K562 (cell line): ENCODE measurements at regions not wholly inside any gene's neighbourhood (a gene's known extent, or its start where the extent isn't known, plus 50 kb on each side); places are given as distances from the start of the nearest gene placed in this dataset.

Source experiments
- ATAC-seq: fragments of 200-7000 bp; cut with Tn5 transposase; 3 replicates; pipeline ENCODE4 v1.9.1; 2020; ENCODE audit warnings: moderate library complexity
- BruUV-seq: library from RNA; stranded (reverse); fragments of 400-500 nt; replicated peaks from 2 replicates; lab custom pipeline; 2021; lab: Mats Ljungman, UMichigan
- CTCF ChIA-PET: fragments of 300-600 bp; formaldehyde crosslinking; extraction: SDS; loops from one replicate; lab custom pipeline; 2021; ENCODE audit warnings: low intra/inter-chr PET ratio; lab: Yijun Ruan, JAX
- POLR2A ChIA-PET: fragments of 300-600, 350-650 bp; sonication (Branson Sonifier 250); formaldehyde crosslinking; extraction: SDS; loops from one replicate; lab custom pipeline; 2021; ENCODE audit warnings: antibody characterized with exemption, inconsistent platforms; lab: Yijun Ruan, JAX
- DNase-seq, 4 experiments: peaks; one replicate each; pipeline versions ENCODE4 v3.0.0 to v3.0.0-alpha.2; 2011 to 2018; ENCODE audit warnings: low spot score in 3 of 4, mixed read lengths in 3 of 4; ENCODE audit errors: extremely low read depth in 1 of 4
- FAIRE-seq: peaks from 2 replicates; lab custom pipeline; 2011; peaks lifted over from hg19 to GRCh38; lab: Jason Lieb, UNC
- H2AFZ ChIP-seq: 2 replicates; pipeline ENCODE4 v1.6.0; 2011; ENCODE audit warnings: low read depth, low read length, control low read depth, inconsistent platforms
- H3K27ac ChIP-seq: fragments of 200-600 bp; 3 replicates; pipeline ENCODE4 v1.8.0; 2011; ENCODE audit warnings: low read depth, mild to moderate bottlenecking, control low read depth, inconsistent platforms, low read length, moderate library complexity, mixed read lengths; ENCODE audit errors: extremely low read depth
- H3K27me3 ChIP-seq, 2 experiments: fragments of 300-600 bp in 1 of 2; 2 replicates in 1 of 2; 3 replicates in 1 of 2; pipeline versions ENCODE4 v1.6.0 to v1.8.0; 2011; ENCODE audit warnings: inconsistent platforms in 2 of 2, low read length in 2 of 2, mild to moderate bottlenecking in 1 of 2, mixed read lengths in 1 of 2, moderate library complexity in 1 of 2; ENCODE audit not compliant: control insufficient read depth in 2 of 2, insufficient read depth in 2 of 2
- H3K36me3 ChIP-seq: fragments of 300-600 bp; 3 replicates; pipeline ENCODE4 v1.8.0; 2011; ENCODE audit warnings: mild to moderate bottlenecking, low read length, inconsistent platforms; ENCODE audit not compliant: control insufficient read depth, insufficient read depth
- H3K4me1 ChIP-seq, 2 experiments: fragments of 200-600 bp in 1 of 2; replicated peaks in 1 of 2; 2 replicates in 1 of 2; 3 replicates in 1 of 2; pipeline versions ENCODE4 v1.5.1 to v1.8.0; 2011; ENCODE audit warnings: inconsistent platforms in 2 of 2, low read length in 2 of 2, mild to moderate bottlenecking in 1 of 2, mixed read lengths in 1 of 2, moderate library complexity in 1 of 2; ENCODE audit not compliant: control insufficient read depth in 2 of 2, insufficient read depth in 2 of 2
- H3K4me2 ChIP-seq: 2 replicates; pipeline ENCODE4 v1.6.1; 2011; ENCODE audit warnings: low read length, control low read depth, inconsistent platforms, mixed read lengths; ENCODE audit not compliant: insufficient read depth
- H3K4me3 ChIP-seq: fragments of 200-600 bp; sonication (generic), shearing (Covaris generic); 2 replicates; pipeline ENCODE4 v1.5.1; 2016; ENCODE audit warnings: control low read depth, inconsistent platforms
- H3K79me2 ChIP-seq: fragments of 200-600 bp; 3 replicates; pipeline ENCODE4 v1.8.0; 2011; ENCODE audit warnings: low read length, inconsistent platforms; ENCODE audit not compliant: control insufficient read depth, insufficient read depth
- H3K9ac ChIP-seq, 2 experiments: 2 replicates each; pipeline versions ENCODE4 v1.6.0 to v1.6.1; 2011; ENCODE audit warnings: low read depth in 2 of 2, low read length in 2 of 2, control low read depth in 1 of 2, inconsistent platforms in 1 of 2, mild to moderate bottlenecking in 1 of 2, mixed read lengths in 1 of 2; ENCODE audit not compliant: insufficient read depth in 1 of 2
- H3K9me1 ChIP-seq: one replicate; pipeline ENCODE4 v1.6.0; 2011; ENCODE audit warnings: inconsistent platforms, mild to moderate bottlenecking, low read length, moderate library complexity; ENCODE audit not compliant: control insufficient read depth, insufficient read depth
- H3K9me3 ChIP-seq: replicated peaks from 2 replicates; pipeline ENCODE4 v1.5.1; 2011; ENCODE audit warnings: low read depth, low read length, inconsistent platforms; ENCODE audit not compliant: control insufficient read depth, insufficient read depth
- H4K20me1 ChIP-seq: replicated peaks from 2 replicates; pipeline ENCODE4 v1.6.1; 2011; ENCODE audit warnings: low read length, inconsistent platforms, mixed read lengths; ENCODE audit not compliant: control insufficient read depth, insufficient read depth
- DPF2 ChIP-seq: fragments of 450-650 bp; IDR thresholded peaks from 2 replicates; pipeline ENCODE4 v1.6.1; 2016
- MCM3 ChIP-seq: fragments of 450-650 bp; IDR thresholded peaks from 2 replicates; pipeline ENCODE4 v1.6.1; 2016
- ZNF586 ChIP-seq: fragments of 450-650 bp; formaldehyde crosslinking; conservative IDR thresholded peaks from 2 replicates; pipeline ENCODE4 v1.4.0; 2020; ENCODE audit warnings: mild to moderate bottlenecking, moderate library complexity
- WGBS: fragments of 100-300 bp; shearing (Covaris generic); methylation state at CpG from one replicate; pipeline ENCODE4 v1.1.6; 2016; ENCODE audit warnings: low coverage, mixed read lengths; ENCODE audit not compliant: insufficient coverage; ENCODE audit errors: missing lambda C conversion rate; 5-methylcytosine and 5-hydroxymethylcytosine counted together
- in situ Hi-C: fragments of 300-500 bp; cut with MboI; formaldehyde crosslinking; loops from 4 replicates; pipeline ENCODE4 v1.15.0; 2018; ENCODE audit warnings: inconsistent platforms, mixed read lengths
- intact Hi-C: fragments of 100-400 bp; cut with micrococcal nuclease; formaldehyde crosslinking; loops from 2 replicates; pipeline ENCODE4 v1.14.2; 2022
- TF ChIP-seq, protein P1 (sequence below): fragments of 450-650 bp; IDR thresholded peaks from 2 replicates; pipeline ENCODE4 v1.6.1; 2016; ENCODE audit warnings: mild to moderate bottlenecking
- TF ChIP-seq, protein P2 (sequence below): sonication (generic); formaldehyde crosslinking; IDR thresholded peaks from 2 replicates; pipeline ENCODE4 v1.8.0; 2022; ENCODE audit warnings: missing genetic modification reagents, mild to moderate bottlenecking, borderline replicate concordance

DNA sequence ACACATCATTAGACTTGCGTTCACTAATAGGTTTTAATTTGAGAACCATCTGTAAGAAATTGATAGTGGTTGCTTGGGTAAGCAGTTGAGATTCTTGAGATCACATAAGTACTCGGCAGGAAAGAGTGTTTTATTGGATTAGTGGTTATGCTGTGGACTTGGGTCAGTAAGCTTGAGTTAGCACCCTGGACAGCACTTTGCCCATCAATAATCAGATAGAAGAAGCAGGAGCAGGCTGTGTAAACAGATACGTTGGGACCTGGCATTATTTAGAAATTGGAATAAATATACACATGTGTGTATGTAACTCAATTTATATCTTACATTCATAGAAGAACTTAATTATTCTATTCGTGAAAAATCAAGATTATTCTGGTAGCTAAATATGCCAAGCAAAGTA, 357.5 kb upstream of the SMIM31 start (continued):
- TF ChIP-seq, protein P1, sequence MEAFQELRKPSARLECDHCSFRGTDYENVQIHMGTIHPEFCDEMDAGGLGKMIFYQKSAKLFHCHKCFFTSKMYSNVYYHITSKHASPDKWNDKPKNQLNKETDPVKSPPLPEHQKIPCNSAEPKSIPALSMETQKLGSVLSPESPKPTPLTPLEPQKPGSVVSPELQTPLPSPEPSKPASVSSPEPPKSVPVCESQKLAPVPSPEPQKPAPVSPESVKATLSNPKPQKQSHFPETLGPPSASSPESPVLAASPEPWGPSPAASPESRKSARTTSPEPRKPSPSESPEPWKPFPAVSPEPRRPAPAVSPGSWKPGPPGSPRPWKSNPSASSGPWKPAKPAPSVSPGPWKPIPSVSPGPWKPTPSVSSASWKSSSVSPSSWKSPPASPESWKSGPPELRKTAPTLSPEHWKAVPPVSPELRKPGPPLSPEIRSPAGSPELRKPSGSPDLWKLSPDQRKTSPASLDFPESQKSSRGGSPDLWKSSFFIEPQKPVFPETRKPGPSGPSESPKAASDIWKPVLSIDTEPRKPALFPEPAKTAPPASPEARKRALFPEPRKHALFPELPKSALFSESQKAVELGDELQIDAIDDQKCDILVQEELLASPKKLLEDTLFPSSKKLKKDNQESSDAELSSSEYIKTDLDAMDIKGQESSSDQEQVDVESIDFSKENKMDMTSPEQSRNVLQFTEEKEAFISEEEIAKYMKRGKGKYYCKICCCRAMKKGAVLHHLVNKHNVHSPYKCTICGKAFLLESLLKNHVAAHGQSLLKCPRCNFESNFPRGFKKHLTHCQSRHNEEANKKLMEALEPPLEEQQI, result no peak
- no peak for TF ChIP-seq MCM3

DNA sequence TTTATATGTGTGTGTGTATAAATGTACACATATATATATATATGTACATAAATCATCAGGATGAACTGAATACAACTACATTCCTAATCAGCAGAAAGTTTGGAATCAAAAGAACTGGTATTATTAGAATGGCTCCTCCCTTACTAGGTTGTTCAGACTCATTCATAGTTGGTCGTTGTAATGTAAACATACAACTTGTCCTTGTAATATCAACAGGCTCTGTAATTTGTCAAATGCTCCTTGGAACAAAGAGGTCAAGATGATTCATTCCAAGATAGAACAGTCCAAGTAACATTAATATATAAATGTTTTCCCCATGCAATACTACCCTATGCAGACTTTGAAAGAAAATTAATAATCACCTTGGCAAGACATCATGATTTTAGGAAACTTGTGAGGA, 351.4 kb upstream of the SMIM31 start:
- no peak for DNase-seq
- Histone ChIP-seq H3K27me3 (no peaks in the 10 kb centered on the region), H3K9me3 (no peaks in the 10 kb centered on the region), H3K9me1 (no peaks in the 10 kb centered on the region), H3K4me1 (no peaks in the 10 kb centered on the region), H3K27ac (no peak overlapping the region), H3K9ac (no peak overlapping the region), H3K79me2 (no peaks in the 10 kb centered on the region), H4K20me1 (no peaks in the 10 kb centered on the region), H3K4me3 (no peak overlapping the region), H3K36me3 (no peaks in the 10 kb centered on the region), H3K4me2 (no peak overlapping the region), H2AFZ (no peak overlapping the region)
- intact Hi-C loops (no loop called here), in situ Hi-C loops (no loop called here)
- BruUV-seq, result no TSS peak
- POLR2A ChIA-PET, result interaction anchor here (0.6 kb wide), 1 partner anchor 14 kb away, joined by 4 read pairs; no protein-coding TSS in a partner anchor
- CTCF ChIA-PET, result no interaction called here
- WGBS, result 0% methylated on average over 1 of the region's 1 CpG
- no peak for ATAC-seq
- no peak for FAIRE-seq
- TF ChIP-seq DPF2 (no peak), ZNF586 (CRISPR knock-in tag) (no peak)
- TF ChIP-seq, protein P2, sequence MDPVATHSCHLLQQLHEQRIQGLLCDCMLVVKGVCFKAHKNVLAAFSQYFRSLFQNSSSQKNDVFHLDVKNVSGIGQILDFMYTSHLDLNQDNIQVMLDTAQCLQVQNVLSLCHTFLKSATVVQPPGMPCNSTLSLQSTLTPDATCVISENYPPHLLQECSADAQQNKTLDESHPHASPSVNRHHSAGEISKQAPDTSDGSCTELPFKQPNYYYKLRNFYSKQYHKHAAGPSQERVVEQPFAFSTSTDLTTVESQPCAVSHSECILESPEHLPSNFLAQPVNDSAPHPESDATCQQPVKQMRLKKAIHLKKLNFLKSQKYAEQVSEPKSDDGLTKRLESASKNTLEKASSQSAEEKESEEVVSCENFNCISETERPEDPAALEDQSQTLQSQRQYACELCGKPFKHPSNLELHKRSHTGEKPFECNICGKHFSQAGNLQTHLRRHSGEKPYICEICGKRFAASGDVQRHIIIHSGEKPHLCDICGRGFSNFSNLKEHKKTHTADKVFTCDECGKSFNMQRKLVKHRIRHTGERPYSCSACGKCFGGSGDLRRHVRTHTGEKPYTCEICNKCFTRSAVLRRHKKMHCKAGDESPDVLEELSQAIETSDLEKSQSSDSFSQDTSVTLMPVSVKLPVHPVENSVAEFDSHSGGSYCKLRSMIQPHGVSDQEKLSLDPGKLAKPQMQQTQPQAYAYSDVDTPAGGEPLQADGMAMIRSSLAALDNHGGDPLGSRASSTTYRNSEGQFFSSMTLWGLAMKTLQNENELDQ (CRISPR knock-in tag), result no peak
